ENCODE measurements at regions not wholly inside any gene's neighbourhood (a gene's known extent, or its start where the extent isn't known, plus 50 kb on each side); places are given as distances from the start of the nearest gene placed in this dataset.

DNA sequence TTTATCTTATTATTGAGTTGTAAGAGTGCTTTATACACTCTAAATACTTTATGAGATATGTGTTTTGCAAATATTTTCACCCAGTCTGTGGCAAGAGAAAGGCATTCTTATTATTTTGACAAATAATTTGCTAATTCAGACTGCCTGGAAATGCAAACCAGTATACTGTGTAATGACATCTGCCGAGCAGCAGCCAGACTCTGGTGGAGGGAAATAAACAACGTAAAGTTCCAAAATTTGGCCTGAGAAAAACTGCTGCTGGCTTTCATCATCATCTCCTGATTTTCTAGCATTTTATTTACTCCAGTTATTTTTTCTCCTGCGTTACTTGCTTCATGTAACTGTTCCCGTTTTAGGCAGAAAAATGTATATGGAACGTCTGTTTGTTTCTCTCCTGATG lies 161.6 kb downstream of the RNF152 start:
- Histone ChIP-seq H3K9me3 (ENCODE audit: control insufficient read depth in 1 of 2, insufficient read depth in 1 of 2, low read depth in 1 of 2, low read length in 2 of 2) (no peaks in the 10 kb centered on the region), H3K27me3 (ENCODE audit: insufficient read depth, low read length) (peaks cover 39% of the 10 kb centered on the region), H3K4me3 (replicated peaks in 1 of 2; ENCODE audit: low read depth in 1 of 2, low read length in 2 of 2) (no peak overlapping the region), H3K79me2 (ENCODE audit: insufficient read depth, low read length) (no peaks in the 10 kb centered on the region), H3K4me2 (ENCODE audit: low read length) (no peak overlapping the region), H3K4me1 (ENCODE audit: control insufficient read depth in 1 of 2, insufficient read depth in 2 of 2, low read length in 2 of 2) (no peaks in the 10 kb centered on the region), H2AFZ (ENCODE audit: low read depth, low read length, poor library complexity, severe bottlenecking) (no peak overlapping the region), H3K27ac (ENCODE audit: low read depth, low read length) (no peak overlapping the region), H3K36me3 (ENCODE audit: control insufficient read depth in 1 of 2, insufficient read depth in 2 of 2, low read length in 2 of 2) (no peaks in the 10 kb centered on the region), H3K9ac (ENCODE audit: low read length) (no peak overlapping the region), H3K9me2 (ENCODE audit: insufficient read depth) (no peaks in the 10 kb centered on the region), H4K20me1 (ENCODE audit: insufficient read depth) (no peaks in the 10 kb centered on the region)
- BruUV-seq (replicated peaks) = no TSS peak
- POLR2A ChIA-PET = no interaction called here
- intact Hi-C loops (cut with micrococcal nuclease) = no loop called here
- CTCF ChIA-PET = no interaction called here
- TF ChIP-seq, protein P1, sequence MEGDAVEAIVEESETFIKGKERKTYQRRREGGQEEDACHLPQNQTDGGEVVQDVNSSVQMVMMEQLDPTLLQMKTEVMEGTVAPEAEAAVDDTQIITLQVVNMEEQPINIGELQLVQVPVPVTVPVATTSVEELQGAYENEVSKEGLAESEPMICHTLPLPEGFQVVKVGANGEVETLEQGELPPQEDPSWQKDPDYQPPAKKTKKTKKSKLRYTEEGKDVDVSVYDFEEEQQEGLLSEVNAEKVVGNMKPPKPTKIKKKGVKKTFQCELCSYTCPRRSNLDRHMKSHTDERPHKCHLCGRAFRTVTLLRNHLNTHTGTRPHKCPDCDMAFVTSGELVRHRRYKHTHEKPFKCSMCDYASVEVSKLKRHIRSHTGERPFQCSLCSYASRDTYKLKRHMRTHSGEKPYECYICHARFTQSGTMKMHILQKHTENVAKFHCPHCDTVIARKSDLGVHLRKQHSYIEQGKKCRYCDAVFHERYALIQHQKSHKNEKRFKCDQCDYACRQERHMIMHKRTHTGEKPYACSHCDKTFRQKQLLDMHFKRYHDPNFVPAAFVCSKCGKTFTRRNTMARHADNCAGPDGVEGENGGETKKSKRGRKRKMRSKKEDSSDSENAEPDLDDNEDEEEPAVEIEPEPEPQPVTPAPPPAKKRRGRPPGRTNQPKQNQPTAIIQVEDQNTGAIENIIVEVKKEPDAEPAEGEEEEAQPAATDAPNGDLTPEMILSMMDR (IDR thresholded peaks at IDR 0.05 in 2 of 3, conservative IDR thresholded peaks at IDR 0.05 in 1 of 3; ENCODE audit: borderline replicate concordance in 1 of 3, insufficient read depth in 1 of 3, low read depth in 2 of 3, low read length in 2 of 3) = no peak
- TF ChIP-seq SP1 (IDR thresholded peaks at IDR 0.05; ENCODE audit: low read depth) = no peak
- TF ChIP-seq EZH2phosphoT487 (IDR thresholded peaks at IDR 0.05; ENCODE audit: borderline replicate concordance) = no peak
- TF ChIP-seq SIN3A (IDR thresholded peaks at IDR 0.05; ENCODE audit: low read depth) = no peak
- no peak for TF ChIP-seq TCF7L2 (IDR thresholded peaks at IDR 0.05; ENCODE audit: borderline replicate concordance, extremely low read depth, insufficient read depth, insufficient read length)
- TF ChIP-seq, protein P2, sequence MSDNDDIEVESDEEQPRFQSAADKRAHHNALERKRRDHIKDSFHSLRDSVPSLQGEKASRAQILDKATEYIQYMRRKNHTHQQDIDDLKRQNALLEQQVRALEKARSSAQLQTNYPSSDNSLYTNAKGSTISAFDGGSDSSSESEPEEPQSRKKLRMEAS (IDR thresholded peaks at IDR 0.05) = no peak
- no peak for TF ChIP-seq JUND (IDR thresholded peaks at IDR 0.05)
- no peak for TF ChIP-seq FOSL1 (IDR thresholded peaks at IDR 0.05; ENCODE audit: low read depth)
- TF ChIP-seq, protein P3, sequence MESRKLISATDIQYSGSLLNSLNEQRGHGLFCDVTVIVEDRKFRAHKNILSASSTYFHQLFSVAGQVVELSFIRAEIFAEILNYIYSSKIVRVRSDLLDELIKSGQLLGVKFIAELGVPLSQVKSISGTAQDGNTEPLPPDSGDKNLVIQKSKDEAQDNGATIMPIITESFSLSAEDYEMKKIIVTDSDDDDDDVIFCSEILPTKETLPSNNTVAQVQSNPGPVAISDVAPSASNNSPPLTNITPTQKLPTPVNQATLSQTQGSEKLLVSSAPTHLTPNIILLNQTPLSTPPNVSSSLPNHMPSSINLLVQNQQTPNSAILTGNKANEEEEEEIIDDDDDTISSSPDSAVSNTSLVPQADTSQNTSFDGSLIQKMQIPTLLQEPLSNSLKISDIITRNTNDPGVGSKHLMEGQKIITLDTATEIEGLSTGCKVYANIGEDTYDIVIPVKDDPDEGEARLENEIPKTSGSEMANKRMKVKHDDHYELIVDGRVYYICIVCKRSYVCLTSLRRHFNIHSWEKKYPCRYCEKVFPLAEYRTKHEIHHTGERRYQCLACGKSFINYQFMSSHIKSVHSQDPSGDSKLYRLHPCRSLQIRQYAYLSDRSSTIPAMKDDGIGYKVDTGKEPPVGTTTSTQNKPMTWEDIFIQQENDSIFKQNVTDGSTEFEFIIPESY (IDR thresholded peaks at IDR 0.05; ENCODE audit: extremely low read depth, insufficient replicate concordance, low read length) = no peak
- no peak for TF ChIP-seq POLR2A (IDR thresholded peaks at IDR 0.05; ENCODE audit: borderline replicate concordance, extremely low read depth, insufficient read depth, insufficient read length)
- TF ChIP-seq CBX3 (IDR thresholded peaks at IDR 0.05; ENCODE audit: low read depth) = no peak
- no peak for TF ChIP-seq ZNF274 (IDR thresholded peaks at IDR 0.05; ENCODE audit: low read depth, low read length)
- TF ChIP-seq ZFX (IDR thresholded peaks at IDR 0.05) = no peak
- TF ChIP-seq EGR1 (IDR thresholded peaks at IDR 0.05; ENCODE audit: low read depth) = no peak
- TF ChIP-seq SRF (IDR thresholded peaks at IDR 0.05; ENCODE audit: low read depth) = no peak
- TF ChIP-seq, protein P4, sequence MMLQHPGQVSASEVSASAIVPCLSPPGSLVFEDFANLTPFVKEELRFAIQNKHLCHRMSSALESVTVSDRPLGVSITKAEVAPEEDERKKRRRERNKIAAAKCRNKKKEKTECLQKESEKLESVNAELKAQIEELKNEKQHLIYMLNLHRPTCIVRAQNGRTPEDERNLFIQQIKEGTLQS (IDR thresholded peaks at IDR 0.05) = no peak
- TF ChIP-seq EZH2 (IDR thresholded peaks at IDR 0.05) = no peak
- no peak for TF ChIP-seq CEBPB (IDR thresholded peaks at IDR 0.05; ENCODE audit: low read depth)
- no peak for DNase-seq (ENCODE audit: low read depth, low spot score)
- RAD21 ChIA-PET (ENCODE audit: low non-redundant PET in 1 of 2, low total read pairs in 2 of 2, uncharacterized antibody in 2 of 2, unreplicated experiment in 2 of 2) = no interaction called here
- no peak for ATAC-seq

Measured in HCT116 (cell line).